Right lobe of liver (tissue), 4 donors: ENCODE measurements at regions not wholly inside any gene's neighbourhood (a gene's known extent, or its start where the extent isn't known, plus 50 kb on each side); places are given as distances from the start of the nearest gene placed in this dataset.

Experiments
- CTCF ChIP-seq, 4 donors: fragments of 200-600 bp in 3 of 4; fragments of 450-650 bp in 1 of 4; IDR thresholded peaks; one replicate each; pipeline versions ENCODE4 v1.5.1 to v1.8.0; 2016 to 2022; ENCODE audit warnings: antibody characterized with exemption in 4 of 4, mild to moderate bottlenecking in 2 of 4
- POLR2A ChIP-seq: fragments of 450-650 bp; IDR thresholded peaks from one replicate; pipeline ENCODE4 v1.6.1; 2017; ENCODE audit warnings: antibody characterized with exemption, mild to moderate bottlenecking
- donor health status: DM: no; HTN: no; CAD: no.
- donor health status: DM: no; HTN: no; CAD: no.
- donor health status: DM: no; HTN: yes; CAD: no.

GRCh38 chr14:42532194-42532593, 925.5 kb downstream of the LRFN5 start:
- TF ChIP-seq CTCF (IDR thresholded peaks at IDR 0.05) (no peak), POLR2A (no peak)
